ENCODE measurements at regions not wholly inside any gene's neighbourhood (a gene's known extent, or its start where the extent isn't known, plus 50 kb on each side); places are given as distances from the start of the nearest gene placed in this dataset.
A peak's percentile ranks its signal among the peaks of the same experiment; 100 is the strongest.
"Not testable (repeated sequence)": the region's sequence is repeated elsewhere in the genome, so short reads cannot be mapped to it uniquely, and the experiment has no call there.

DNA sequence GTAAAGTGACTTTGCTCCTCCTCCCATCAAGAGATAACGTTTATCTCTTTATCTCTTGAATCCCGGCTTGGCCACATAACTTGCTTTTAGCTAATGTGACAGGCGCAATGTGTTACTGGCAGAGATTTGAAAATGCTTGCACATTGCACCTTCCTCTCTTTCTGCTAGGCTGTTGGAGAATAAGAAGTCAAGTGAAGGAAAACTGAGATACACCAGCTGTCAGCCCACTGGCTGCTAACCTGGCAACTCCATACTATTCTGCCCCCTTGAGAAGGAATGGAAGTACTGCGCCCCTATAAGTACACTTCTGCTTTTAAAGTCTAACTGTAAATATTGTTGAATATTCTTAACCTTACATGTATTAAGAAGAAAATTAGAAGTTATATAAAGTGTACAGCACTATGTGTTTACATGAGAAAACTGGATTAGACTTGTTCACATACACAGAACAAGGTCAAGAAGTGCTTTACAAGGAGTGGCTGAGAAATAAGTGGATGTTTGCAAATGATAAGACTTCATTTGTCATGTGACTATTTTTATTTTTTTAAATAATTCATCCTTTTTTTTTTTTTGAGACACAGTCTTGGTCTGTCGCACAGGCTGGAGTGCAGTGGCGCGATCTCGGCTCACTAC is 424.5 kb upstream of the CTSO start:
- intact Hi-C loops (cut with DNase I; ENCODE audit: low total_unique reads): no loop called here
- Histone ChIP-seq H3K9me3 (no peaks in the 10 kb centered on the region), H3K36me3 (no peaks in the 10 kb centered on the region), H3K27me3 (replicated peaks in 1 of 7) (no peaks in the 10 kb centered on the region), H3K27ac (no peak overlapping the region), H3K4me1 (no peaks in the 10 kb centered on the region), H3K4me3 (no peak overlapping the region)
- TF ChIP-seq POLR2A (IDR thresholded peaks at IDR 0.05) (no peak), POLR2AphosphoS5 (IDR thresholded peaks at IDR 0.05) (no peak)
- TF ChIP-seq, protein P1, sequence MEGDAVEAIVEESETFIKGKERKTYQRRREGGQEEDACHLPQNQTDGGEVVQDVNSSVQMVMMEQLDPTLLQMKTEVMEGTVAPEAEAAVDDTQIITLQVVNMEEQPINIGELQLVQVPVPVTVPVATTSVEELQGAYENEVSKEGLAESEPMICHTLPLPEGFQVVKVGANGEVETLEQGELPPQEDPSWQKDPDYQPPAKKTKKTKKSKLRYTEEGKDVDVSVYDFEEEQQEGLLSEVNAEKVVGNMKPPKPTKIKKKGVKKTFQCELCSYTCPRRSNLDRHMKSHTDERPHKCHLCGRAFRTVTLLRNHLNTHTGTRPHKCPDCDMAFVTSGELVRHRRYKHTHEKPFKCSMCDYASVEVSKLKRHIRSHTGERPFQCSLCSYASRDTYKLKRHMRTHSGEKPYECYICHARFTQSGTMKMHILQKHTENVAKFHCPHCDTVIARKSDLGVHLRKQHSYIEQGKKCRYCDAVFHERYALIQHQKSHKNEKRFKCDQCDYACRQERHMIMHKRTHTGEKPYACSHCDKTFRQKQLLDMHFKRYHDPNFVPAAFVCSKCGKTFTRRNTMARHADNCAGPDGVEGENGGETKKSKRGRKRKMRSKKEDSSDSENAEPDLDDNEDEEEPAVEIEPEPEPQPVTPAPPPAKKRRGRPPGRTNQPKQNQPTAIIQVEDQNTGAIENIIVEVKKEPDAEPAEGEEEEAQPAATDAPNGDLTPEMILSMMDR (IDR thresholded peaks at IDR 0.05 in 8 of 11, conservative IDR thresholded peaks at IDR 0.05 in 3 of 11): peak in 7 of 11 experiments; percentile 12 to 39 (median 18)
- DNase-seq: no peak
- whole genome bisulfite sequencing, 5 donors: 79 to 90% (median 82%) methylated on average over 8 of the region's 8 CpGs

DNA sequence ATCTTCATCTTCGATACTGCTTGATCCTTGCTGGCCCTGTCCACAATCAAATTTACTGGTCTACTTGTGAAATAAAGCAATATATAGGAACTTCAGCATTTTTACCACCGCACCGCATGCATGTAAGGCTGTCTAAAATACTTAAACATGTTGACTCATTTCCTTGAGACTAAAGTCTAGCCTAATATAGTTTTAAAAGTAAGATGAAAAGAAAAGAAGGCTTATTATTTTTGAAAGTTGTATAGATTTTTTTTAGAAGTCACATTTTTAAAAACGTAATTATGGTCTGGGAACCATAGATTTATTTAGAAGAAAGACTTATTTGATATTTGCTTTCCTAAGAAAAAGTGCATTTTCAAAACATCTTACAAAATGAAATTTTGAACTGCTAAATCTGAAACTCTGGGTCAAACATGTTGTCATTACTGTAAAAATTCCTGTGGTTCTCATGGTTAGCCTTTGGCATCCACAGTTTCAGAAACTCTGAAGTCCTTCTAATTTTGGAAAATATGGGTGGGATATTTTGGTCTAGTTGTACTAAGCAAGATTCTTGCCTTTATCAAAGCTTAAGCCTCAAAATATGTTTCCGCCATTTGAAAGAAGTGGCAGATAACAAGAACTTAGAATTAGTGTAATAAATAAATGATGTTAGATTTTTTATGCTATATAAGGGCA is 423.5 kb upstream of the CTSO start:
- TF ChIP-seq POLR2A (IDR thresholded peaks at IDR 0.05) (no peak), POLR2AphosphoS5 (IDR thresholded peaks at IDR 0.05) (no peak)
- TF ChIP-seq, protein P1 (IDR thresholded peaks at IDR 0.05 in 8 of 11, conservative IDR thresholded peaks at IDR 0.05 in 3 of 11): no peak
- no peak for DNase-seq
- H3K27ac ChIP-seq: no peak overlapping the region
- intact Hi-C loops (cut with DNase I; ENCODE audit: low total_unique reads): no loop called here
- no peaks in the 10 kb centered on the region for H3K9me3 ChIP-seq
- H3K27me3 ChIP-seq (replicated peaks in 1 of 7): no peaks in the 10 kb centered on the region
- WGBS, 5 donors: 71 to 81% (median 77%) methylated on average over 5 of the region's 5 CpGs
- no peaks in the 10 kb centered on the region for H3K36me3 ChIP-seq
- H3K4me3 ChIP-seq: no peak overlapping the region
- no peaks in the 10 kb centered on the region for H3K4me1 ChIP-seq

DNA sequence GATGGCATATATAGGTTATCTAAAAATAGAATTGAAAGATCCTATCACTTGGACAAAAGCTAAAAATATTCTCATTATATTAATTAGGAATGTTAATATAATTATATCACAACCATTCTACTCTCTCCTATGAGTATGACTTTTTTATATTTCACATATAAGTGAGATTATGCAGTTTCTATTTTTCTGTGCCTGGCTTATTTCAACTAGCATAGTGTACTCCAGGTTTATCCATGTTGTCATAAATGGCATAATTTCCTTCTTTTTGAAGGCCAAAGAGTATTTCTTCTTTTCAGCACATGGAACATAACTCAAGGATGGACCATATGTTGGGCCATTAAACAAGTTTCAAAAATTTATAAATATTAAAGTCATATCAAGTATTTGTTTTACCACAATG is 421.2 kb upstream of the CTSO start:
- Histone ChIP-seq H3K27me3 (replicated peaks in 1 of 7) (no peaks in the 10 kb centered on the region), H3K4me3 (no peak overlapping the region), H3K9me3 (no peaks in the 10 kb centered on the region), H3K4me1 (no peaks in the 10 kb centered on the region), H3K36me3 (no peaks in the 10 kb centered on the region), H3K27ac (no peak overlapping the region)
- TF ChIP-seq, protein P1 (IDR thresholded peaks at IDR 0.05 in 8 of 11, conservative IDR thresholded peaks at IDR 0.05 in 3 of 11): no peak
- TF ChIP-seq POLR2A (IDR thresholded peaks at IDR 0.05): no peak
- TF ChIP-seq POLR2AphosphoS5 (IDR thresholded peaks at IDR 0.05): no peak
- intact Hi-C loops (cut with DNase I; ENCODE audit: low total_unique reads): no loop called here
- no peak for DNase-seq

DNA sequence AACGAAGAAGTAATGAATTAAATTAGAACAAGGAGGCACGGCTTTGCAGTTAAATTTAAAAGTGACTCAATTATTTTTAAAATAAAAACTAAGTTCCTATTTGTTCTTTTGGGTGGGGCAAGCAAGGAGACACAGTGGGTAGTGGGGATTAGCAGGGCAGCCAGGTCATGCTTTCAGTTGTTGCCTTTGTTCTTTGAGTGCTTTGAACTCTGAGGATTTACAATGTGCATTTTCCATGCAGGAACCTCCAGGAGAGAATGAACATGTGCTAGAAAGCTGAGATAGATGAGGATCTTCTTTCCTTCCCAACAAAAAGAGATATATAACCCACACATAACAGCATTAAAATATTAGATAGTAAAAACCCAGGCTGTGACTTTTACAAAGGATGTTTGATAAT is 420.4 kb upstream of the CTSO start:
- no peak for DNase-seq
- Histone ChIP-seq H3K27ac (no peak overlapping the region), H3K9me3 (no peaks in the 10 kb centered on the region), H3K4me1 (no peaks in the 10 kb centered on the region), H3K36me3 (no peaks in the 10 kb centered on the region), H3K27me3 (replicated peaks in 1 of 7) (no peaks in the 10 kb centered on the region), H3K4me3 (no peak overlapping the region)
- TF ChIP-seq POLR2A (IDR thresholded peaks at IDR 0.05) (no peak), POLR2AphosphoS5 (IDR thresholded peaks at IDR 0.05) (no peak)
- TF ChIP-seq, protein P1 (IDR thresholded peaks at IDR 0.05 in 8 of 11, conservative IDR thresholded peaks at IDR 0.05 in 3 of 11): no peak
- WGBS, 5 donors: 75 to 90% (median 77%) methylated on average over 2 of the region's 2 CpGs
- intact Hi-C loops (cut with DNase I; ENCODE audit: low total_unique reads): no loop called here

DNA sequence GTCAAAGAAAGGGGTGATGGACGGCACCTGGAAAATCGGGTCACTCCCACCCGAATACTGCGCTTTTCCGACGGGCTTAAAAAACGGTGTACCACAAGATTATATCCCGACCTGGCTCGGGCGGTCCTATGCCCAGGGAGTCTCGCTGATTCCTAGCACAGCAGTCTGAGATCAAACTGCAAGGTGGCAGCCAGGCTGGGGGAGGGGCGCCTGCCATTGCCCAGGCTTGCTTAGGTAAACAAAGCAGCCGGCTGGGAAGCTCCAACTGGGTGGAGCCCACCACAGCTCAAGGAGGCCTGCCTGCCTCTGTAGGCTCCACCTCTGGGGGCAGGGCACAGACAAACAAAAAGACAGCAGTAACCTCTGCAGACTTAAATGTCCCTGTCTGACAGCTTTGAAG is 413.8 kb upstream of the CTSO start:
- H3K36me3 ChIP-seq; H3K27ac ChIP-seq; intact Hi-C loops (cut with DNase I; ENCODE audit: low total_unique reads); DNase-seq; H3K4me3 ChIP-seq; H3K4me1 ChIP-seq; H3K27me3 ChIP-seq (replicated peaks in 1 of 7); H3K9me3 ChIP-seq: not testable (repeated sequence)
- 55 to 91% (median 79%) methylated on average over 4 to 13 of the region's 13 CpGs for WGBS, 5 donors

Measured in spleen (tissue), 11 donors.